GM19468 (cell line): ENCODE measurements at regions not wholly inside any gene's neighbourhood (a gene's known extent, or its start where the extent isn't known, plus 50 kb on each side); places are given as distances from the start of the nearest gene placed in this dataset.

Source experiments
- ATAC-seq: cut with Tn5 transposase; IDR thresholded peaks from one replicate; pipeline ENCODE4 v1.9.1; 2021; ENCODE audit warnings: mild to moderate bottlenecking, moderate library complexity, moderate number of reproducible peaks; ENCODE audit not compliant: unreplicated experiment; ENCODE audit errors: extremely low read depth

GRCh38 chr14:71703477-71703876 is 228.8 kb upstream of the RGS6 start:
- ATAC-seq = no peak

- ATAC-seq = no peak
These were observed 228.0 kb upstream of the RGS6 start for GRCh38 chr14:71704210-71704609.

GRCh38 chr14:71705460-71705859 is 226.8 kb upstream of the RGS6 start:
- ATAC-seq = no peak

- ATAC-seq = no peak
These were observed 223.2 kb upstream of the RGS6 start for GRCh38 chr14:71709076-71709475.

DNA sequence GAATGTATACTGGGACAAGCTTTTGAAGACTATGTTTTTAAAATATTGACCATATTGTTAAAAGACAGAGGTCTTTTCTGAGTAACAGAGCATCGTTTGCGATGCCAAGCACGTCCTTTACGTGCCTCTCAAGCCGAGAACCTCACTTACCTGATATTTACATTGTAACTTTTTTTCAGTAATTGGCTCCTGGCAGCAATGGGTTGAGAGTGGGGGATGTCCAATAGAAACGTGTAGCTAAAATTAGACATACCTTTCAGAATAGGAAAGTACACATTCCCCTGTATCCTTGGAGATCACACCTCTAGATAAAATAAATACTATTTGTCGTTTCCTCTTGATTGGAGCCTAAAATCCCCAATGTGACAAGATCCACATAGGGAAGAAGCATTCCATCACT is 222.2 kb upstream of the RGS6 start:
- no peak for ATAC-seq

- no peak for ATAC-seq
These were observed 221.1 kb upstream of the RGS6 start for GRCh38 chr14:71711125-71711524.

DNA sequence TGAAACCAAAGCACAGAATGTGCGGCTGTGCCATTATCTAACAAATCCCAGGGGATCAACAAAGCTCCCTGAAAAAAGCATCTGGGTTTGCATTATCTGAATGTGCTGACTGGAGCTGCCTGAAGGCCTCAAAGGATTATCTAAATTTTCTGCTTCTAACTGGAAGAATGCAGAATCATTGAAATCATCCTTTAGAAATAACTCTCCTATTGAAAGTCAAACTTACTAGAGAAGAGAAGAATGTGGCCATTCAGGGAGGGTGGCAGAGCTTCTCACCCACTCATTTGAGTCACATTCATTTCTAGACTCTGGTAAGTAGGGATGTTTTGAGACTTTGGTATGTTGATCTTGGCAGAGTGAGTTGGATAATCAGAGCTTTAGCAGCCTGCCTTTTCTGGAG is 220.6 kb upstream of the RGS6 start:
- no peak for ATAC-seq

DNA sequence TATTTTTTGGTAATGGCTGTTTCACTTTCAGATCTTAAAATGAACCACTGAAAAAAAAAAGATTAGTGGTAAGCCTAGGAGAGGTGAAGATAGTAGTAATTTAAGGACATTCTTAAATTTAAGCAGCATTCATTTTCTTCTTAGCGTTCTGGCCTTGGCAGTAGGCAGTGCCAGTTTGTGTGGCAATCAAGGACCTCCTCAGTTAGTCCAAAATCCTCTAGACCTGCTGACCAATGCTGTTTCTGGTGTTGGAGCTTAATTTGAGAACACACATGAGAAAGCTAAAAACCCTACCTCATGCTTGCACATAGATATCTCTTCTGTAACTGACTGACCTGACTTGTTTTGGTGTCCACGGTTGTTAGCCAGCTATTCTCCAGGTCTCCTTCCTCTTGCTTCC is 219.8 kb upstream of the RGS6 start:
- ATAC-seq = no peak

- ATAC-seq = no peak
These were observed 219.2 kb upstream of the RGS6 start for GRCh38 chr14:71713016-71713415.

DNA sequence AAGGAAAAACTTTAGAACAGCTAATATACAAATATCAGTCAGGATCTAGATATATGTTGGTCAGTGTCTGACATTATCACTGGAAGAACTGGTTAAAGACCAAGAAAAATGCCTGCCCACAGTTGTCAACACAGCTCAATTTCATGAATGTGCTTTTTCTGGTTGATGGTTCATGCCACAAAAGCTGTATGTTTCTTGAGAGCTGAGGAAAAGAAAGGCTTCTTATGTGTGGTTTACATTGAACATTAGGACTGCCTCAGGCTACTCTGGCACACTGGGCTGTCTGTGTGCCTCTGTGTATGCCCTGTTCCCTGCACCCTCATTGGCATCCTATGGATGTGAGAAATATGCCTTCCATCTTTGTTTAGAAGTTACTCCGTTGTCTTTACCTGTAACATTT is 218.8 kb upstream of the RGS6 start:
- no peak for ATAC-seq

DNA sequence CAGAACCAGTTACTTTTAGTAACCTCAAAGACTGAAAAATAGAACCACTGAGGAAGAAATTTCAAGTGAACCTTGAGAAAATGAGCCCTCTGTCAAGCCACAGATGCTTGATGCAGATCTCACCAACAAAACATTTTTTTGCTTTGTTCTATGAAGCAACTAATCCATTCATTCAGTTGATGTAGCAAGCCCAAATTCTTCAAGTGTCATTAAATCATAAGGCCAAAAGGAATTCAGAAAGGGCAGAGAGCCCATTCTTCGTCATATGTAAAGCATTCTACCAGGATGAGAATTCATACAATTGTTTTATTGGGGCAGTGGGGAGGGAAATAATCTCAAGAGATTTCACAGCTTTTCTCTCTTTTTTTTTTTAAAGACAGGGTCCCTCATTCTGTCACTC is 218.0 kb upstream of the RGS6 start:
- ATAC-seq = no peak

- no peak for ATAC-seq
These were observed 216.0 kb upstream of the RGS6 start for GRCh38 chr14:71716041-71716772.

GRCh38 chr14:71720978-71721624 is 211.1 kb upstream of the RGS6 start:
- ATAC-seq = no peak

- ATAC-seq = no peak
These were observed 210.4 kb upstream of the RGS6 start for GRCh38 chr14:71721791-71722190.

- no peak for ATAC-seq
These were observed 209.3 kb upstream of the RGS6 start for GRCh38 chr14:71722885-71723284.

DNA sequence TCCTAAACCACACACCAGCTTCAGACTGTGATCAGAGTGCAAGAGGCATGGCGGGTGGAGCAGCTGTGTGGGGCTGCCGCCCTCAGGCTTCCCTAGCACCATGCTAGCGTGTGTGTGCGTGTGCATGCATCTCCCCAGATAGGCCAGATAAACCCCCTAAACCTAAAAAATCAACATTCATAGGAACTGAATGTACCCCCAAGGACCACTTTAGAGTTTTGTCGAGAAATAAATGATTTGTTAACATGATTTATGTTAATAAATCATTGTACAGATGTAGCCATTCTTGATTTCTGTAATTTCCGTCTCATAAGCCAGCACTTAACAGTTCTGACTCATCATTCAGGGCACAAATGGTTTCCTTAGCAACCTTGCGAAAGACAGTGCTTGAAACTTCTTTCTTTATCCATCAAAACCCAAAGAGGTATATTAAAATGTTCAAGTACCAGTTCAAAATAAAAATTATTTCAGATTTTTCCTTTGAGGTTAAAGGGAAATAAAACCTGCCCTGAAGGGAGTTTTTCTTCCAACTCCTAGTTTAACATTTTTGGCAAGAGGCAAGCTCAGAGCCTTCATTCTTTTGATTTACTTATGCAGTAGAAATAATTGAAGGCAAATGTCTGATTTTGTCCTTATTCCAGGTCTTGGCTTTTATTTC is 206.2 kb upstream of the RGS6 start:
- ATAC-seq = no peak

DNA sequence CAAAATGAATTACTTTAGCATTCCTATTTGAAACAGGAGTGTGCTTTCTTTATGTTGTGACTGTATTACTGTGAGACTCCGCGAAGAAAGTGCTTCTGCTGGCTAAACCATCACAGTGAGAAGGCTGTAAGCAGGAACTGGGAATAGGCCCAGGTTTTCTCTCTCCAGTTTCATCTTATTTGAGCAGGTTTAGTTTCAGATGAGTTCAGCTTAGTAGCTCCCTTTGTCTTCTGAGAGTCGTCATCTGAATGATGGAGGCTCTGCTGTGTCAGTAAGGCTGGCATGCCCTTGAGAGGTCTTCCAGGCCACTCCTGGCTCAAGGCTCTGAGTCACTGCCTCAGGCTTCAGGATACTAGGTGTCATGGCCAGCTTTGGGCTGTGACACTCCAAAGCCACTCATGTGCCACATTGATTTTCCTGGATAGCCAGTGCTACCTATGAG is 205.6 kb upstream of the RGS6 start:
- ATAC-seq = no peak

DNA sequence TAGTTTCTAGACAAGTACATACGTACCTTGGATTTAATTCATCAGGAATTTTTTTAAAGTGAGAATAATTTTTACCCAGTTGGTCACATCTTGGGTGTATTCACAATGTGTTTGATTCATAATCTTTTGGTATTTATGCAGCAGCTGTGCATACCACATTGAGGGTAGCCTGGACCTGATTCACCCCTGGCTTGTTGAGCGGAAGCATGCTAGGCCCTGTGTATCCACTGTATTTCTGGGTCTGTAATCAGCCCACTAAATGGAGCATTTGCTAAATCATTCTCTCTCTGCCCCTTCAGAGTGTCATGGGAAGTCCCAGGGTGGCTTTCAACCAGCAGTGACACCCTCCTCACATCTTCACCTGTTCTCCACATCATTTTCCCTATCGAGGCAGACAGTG is 203.8 kb upstream of the RGS6 start:
- no peak for ATAC-seq

DNA sequence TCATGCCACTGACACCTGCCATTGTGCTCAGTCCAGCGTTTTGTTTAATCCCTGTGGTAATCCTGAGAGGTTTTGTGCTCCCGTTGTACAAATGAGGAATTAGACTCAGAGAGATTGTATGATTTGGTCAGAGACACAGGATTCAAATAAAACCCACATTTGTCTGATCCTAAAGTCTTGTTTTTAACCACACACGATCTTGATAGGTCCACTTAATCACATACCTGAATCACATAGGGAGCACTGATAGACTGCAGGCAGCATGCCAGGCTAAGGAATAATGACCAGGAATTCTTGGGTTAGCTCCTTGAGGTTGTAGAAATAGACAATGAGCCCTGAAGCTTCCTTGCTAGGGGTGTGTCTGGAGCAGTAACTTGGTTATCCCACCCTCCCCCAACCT is 202.6 kb upstream of the RGS6 start:
- no peak for ATAC-seq

GRCh38 chr14:71730471-71730870 is 201.8 kb upstream of the RGS6 start:
- ATAC-seq = no peak

DNA sequence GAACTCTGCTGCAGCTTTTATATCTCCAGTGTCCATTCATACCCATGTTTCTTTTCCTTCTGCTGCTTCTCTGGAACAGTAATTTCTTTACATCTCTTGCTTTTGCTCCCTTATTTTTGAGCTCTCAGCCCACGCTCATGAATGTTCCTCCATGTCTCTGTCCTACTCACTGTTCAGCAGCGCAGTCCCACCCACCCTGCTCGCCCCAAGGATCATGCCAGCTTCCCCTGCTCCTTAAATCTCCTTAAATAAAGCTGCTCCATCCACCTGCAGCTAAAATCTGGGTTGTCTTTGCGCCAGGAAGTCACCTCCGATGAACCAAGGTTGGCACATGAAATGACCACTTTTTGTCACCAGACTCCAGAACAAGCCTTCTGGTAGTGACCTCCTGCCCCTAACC is 201.1 kb upstream of the RGS6 start:
- no peak for ATAC-seq
